ENCODE measurements at regions not wholly inside any gene's neighbourhood (a gene's known extent, or its start where the extent isn't known, plus 50 kb on each side); places are given as distances from the start of the nearest gene placed in this dataset.

- TF ChIP-seq, protein P1, sequence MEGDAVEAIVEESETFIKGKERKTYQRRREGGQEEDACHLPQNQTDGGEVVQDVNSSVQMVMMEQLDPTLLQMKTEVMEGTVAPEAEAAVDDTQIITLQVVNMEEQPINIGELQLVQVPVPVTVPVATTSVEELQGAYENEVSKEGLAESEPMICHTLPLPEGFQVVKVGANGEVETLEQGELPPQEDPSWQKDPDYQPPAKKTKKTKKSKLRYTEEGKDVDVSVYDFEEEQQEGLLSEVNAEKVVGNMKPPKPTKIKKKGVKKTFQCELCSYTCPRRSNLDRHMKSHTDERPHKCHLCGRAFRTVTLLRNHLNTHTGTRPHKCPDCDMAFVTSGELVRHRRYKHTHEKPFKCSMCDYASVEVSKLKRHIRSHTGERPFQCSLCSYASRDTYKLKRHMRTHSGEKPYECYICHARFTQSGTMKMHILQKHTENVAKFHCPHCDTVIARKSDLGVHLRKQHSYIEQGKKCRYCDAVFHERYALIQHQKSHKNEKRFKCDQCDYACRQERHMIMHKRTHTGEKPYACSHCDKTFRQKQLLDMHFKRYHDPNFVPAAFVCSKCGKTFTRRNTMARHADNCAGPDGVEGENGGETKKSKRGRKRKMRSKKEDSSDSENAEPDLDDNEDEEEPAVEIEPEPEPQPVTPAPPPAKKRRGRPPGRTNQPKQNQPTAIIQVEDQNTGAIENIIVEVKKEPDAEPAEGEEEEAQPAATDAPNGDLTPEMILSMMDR (IDR thresholded peaks at IDR 0.05): no peak
- TF ChIP-seq POLR2A (IDR thresholded peaks at IDR 0.05): no peak
Observed at GRCh38 chr18:55996717-55997116, 408.7 kb upstream of the TCF4 start.
